Mesenteric fat pad (tissue), 1 donor: ENCODE measurements at regions not wholly inside any gene's neighbourhood (a gene's known extent, or its start where the extent isn't known, plus 50 kb on each side); places are given as distances from the start of the nearest gene placed in this dataset.
"Not testable (repeated sequence)": the region's sequence is repeated elsewhere in the genome, so short reads cannot be mapped to it uniquely, and the experiment has no call there.

ENCODE experiments used
- DNase-seq: peaks from one replicate; pipeline ENCODE4 v3.0.0-alpha.2; 2020; ENCODE audit warnings: low spot score
- donor health status: DM: yes; HTN: yes; CAD: no.

DNA sequence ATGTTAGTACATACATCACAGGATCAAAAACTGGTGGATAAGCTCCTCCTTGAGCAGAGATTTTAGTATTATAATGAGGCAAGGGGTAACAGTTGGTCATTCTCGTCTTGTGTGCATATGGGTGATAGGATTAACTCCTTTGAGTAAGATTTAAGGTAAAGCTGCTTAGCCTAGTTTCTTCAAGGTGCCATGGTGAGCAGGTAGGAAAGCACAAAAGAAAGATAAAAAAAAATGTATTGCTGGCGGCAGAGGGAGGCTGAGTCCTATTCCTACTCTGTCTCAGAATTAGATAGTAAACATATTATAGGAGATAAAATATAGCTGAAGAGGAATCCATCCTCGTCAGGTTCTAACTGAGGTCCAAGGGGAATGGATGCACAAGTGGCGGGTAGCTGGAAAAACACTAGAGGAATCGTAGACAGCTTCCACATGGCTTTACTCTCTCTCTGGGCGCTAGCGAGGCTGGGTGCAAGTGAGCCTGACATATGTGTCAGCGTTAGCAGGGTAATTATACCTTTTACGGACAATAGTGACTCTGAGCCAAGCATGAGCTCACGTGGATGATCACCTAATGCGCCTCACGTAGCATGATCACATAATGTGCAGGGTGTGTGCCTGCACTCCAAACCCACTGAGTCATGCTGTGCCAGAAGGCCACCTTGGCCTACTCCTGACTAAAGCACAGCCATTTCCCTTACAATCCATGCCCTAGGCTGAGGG lies 734.3 kb upstream of the MIR17HG start:
- DNase-seq, result no peak

DNA sequence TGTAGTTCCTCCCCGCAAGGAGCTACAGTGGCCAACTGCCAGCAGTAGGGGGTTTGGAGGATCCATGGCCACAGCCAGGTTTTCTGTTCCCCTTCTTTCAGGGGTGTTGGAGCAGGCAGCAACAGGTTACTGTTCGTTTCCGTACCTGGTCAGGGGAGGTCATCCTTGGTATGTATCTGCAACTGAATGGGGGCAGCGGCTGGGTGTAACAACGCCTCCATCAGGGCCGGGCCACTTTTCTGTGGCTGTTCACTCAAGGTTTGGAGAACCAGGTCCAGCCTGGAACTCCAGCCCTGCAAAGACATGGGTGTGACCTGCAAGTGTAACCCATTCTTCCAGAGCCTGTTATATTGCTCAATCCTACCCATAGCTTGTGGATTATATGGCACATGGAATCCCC lies 732.3 kb upstream of the MIR17HG start:
- no peak for DNase-seq

DNA sequence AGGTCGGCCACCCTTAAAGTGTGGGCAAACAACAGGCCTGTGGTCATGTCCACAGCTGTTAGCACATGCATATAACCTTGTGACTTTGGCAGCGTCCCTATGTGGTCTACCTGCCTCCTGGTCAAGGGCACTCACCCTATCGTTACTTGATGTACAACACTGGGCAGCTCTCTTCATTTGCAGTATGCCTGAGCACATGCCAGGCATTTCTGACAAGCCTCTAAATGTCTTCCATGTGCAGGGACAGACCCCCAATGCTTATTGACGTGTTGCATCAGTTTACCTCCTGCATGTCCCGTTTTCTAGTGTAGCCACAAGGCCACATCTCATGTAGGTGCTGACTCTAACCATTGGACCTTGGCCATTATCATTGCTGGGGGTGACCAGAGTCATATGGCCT lies 731.7 kb upstream of the MIR17HG start:
- no peak for DNase-seq

DNA sequence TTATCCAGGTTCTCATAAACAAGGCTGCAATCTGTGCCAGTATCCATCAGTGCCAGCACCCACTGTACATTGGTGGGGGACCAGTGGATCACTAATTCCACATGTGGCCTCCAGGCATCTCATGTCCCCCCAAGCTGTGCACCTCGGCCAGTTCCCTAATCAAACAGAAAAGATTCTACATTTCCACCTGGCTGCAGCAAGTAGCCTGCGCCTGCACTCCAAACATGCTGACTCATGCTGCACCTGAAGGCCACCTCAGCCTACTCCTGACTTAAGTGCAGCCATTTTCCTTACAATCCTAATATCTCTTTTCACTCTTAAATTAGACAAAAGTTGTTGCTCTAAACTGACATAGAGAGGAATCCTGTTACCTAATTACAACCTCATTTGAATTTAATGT lies 729.4 kb upstream of the MIR17HG start:
- DNase-seq, result no peak

DNA sequence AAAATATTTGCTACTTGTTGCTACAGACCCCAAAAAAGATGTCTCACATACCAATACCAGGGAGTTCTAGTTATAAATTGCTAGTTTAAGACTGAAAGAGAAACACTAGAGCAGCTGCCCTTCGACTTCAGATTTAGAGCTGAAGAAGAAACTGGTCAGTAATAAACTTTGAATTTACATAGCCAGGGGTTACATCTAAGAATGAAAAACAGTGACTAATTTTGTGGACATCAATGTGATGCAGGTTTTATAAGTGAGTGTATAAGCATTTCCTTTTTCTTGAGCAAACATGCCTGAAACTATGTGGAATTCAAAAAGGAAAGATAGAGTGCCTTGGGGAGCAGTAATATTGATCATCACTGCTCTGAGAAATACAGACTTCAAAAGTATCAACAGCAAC lies 724.9 kb upstream of the MIR17HG start:
- no peak for DNase-seq

DNA sequence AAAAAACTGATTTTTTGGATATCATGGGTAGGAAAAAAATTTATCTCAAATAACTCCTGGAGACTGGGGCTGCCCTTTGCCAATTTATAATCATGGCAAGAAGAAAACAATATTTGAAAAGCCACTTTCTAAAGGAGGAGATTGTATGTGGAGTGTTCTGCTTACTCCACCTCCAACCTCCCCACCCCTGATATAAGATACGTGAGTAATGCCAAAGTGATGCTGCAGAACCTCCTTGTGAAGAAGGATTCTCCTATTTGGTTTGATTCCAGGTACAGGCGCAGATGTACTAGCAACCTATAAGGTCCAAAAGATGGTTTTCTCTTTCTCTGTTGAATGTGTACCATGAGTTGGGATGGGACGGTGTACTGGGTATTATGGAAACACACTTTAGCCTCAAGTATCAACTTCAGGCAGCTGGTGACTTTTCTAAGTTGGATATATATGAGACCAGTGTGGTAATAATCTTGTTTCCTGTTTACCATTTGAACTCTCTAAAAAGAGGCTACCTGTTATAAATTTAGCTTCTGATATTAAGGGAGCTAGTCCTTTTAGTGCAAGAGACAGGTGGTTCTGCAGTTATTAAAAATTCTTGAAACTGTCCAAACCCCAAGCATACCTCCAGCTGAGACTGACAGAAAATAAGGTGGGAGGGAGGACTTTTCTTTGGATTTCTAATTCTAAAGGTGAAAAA lies 724.0 kb upstream of the MIR17HG start:
- DNase-seq, result no peak

DNA sequence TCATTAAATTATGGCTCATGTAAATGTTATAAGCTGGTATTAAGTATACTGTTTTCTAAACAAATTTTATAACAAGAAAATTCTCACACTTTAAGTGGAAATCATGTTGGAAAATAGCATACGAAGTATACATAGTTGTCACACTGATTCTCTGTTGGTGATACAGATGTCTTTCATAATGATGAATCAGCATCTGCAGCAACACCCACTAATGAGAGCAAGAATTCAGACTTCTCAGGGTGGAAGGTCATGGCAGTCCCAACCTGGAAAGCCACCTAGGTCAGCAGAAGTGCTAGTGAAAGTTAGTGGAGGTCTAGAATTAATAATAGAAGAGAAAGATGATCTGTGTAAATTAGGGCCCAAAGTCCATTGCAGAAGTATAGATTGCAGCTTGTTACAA lies 719.7 kb upstream of the MIR17HG start:
- DNase-seq, result no peak

DNA sequence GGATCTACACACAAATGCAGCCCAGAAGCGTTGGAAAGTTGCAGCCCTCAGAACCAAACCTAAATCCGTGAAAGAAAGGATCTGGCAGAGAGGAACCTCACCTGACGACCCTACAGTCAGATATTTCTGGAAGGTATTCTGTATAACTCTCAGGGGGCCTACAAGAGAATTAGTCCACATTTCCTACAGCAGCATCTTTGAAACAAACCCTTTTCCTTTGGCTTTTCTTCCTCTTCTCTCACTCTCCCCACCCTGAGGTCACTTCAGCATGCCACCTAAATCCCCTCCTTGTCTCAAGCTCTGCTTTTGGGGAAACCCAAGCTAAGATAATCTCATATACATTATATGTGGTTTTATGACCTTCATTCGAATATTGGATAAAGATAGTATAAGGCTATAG lies 719.0 kb upstream of the MIR17HG start:
- DNase-seq, result no peak

DNA sequence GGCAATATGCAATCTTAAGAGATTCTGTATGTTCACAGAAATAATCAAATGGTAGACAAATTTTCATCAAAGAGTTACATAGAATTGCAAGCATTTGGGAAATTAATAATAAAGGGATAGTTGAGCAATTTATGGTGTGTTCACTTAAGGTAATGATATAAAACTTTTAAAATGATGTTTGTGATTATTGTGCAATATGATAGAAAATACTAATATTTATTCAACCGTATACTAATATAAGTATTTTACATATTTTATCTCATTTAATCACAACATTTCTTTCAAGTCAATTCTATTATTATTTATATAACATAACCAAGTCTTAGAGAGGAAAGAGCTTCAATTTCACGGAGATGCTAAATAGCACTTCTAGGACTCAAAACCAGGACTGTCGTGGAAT lies 716.8 kb upstream of the MIR17HG start:
- no peak for DNase-seq

DNA sequence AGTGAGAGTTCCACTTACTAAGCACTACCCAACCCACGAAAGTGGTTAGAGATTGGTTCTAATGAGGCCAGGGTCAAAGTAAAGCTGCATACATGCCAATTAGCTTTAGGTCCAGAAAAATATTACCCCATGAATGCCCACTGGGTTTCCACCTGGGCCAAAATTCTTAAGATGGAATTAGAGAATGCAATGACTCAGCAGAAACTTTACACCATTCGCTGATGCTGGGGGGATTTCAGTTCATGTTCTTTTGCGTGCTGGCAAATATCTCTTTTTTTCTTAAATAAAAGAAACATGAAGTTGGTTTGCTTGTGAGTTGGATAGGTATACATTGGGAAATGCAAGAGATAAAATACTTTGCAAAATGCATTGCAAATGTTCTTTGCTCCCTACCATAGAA lies 715.3 kb upstream of the MIR17HG start:
- DNase-seq, result no peak

DNA sequence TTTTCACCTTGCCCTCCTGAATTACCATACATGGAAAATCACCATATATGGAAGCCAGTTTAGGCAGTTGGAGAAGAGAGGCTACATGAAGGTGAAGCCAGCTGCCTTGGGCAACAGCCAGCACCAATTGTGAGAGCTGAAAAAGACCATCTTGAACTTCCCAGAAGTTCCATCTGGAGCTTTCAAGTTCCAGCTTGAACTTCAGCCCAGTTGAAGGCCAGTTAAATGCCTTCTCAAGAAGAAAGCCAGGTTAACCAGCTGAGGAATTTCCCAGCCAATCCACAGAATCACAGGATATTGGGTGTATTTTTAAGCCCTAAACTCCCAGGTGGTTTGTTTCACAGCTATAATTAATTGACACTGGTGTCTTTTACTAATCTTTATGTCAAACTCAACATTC lies 713.6 kb upstream of the MIR17HG start:
- no peak for DNase-seq

DNA sequence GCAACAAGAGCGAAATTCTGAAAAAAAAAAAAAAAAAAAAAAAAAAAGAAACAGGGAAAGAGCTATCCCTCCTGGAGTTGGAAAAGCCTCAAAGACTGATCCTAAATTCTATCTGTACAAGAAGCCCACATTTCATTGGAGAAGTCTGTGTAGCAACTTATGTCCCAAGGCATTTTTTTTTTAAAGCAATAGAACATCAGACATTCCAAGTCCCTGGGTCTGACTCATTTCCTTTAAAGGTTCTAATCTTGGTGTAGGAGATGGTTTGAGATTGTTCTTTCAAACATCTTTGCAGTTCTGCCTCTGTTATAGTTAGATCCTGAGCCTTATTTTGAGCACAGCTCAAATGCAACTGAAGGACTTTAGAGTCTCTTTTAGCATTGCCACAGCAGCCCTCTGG lies 706.5 kb upstream of the MIR17HG start:
- DNase-seq, result no peak

DNA sequence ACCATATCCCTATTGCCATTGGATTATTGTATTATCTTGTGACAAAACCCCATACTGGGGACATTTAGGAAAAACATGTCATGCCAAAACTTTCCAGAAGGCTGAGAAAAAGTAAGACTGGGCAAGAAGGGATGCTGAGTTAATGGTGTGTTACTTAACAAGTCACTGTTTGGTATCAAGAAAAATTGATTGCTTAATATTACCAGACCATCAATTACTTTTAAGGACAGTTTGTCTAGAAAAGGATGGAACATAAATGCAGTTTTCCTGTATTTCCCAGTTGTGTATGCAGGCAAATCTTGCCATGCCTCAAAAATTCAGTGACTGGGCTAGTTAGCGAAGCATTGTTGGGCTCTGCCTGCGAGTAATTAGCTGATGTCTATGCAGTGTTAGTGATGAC lies 705.6 kb upstream of the MIR17HG start:
- no peak for DNase-seq

DNA sequence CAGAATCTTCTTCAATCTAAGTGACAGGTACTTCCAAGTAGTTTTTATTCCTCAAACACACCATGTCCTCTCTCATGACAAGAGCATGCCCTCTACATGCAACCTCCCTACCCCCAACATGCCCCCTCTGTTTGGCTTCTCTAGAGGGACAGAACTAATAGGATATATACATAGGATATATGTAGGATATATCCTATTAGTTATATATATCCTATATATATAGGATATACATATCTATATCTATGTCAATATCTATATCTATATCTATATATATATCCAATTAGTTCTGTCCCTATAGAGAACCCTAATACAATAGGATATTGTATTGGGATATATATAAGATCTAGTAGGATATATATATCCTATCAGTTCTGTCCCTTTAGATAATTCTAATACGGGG lies 701.9 kb upstream of the MIR17HG start:
- no peak for DNase-seq

DNA sequence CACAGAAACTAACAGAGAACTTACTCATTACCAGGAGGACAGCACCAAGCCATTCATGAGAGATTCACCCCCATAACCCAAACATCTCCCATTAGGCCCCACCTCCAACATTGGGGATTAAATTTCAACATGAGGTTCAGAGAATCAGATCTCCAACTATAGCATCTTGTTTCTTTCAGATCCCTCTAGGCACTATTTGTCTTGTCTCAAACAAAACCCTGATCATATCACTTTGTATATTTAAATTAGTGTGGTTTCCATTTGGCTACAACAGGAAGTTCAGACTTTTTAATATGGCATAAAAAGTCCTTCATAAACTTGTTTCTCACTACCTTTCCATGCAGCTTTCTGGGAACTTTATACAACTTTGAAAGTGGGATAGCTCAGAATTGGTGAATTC lies 699.0 kb upstream of the MIR17HG start:
- no peak for DNase-seq

DNA sequence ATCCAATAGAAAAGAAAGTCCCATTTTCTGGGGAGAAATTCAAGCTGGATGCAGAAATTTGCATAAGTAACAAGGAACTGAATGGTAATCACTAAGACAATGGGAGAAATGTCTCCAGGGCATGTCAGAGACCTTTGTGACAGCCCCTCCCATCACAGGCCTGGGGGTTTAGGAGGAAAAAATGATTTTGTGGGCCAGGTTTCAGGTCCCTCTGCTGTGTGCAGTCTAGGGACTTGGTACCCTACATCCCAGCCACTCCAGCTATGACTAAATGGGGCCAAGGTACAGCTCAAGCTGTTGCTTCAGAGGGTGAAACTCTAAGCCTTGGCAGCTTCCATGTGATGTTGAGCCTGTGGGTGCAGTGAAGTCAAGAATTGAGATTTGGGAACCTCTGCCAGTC lies 695.5 kb upstream of the MIR17HG start:
- DNase-seq, result no peak

DNA sequence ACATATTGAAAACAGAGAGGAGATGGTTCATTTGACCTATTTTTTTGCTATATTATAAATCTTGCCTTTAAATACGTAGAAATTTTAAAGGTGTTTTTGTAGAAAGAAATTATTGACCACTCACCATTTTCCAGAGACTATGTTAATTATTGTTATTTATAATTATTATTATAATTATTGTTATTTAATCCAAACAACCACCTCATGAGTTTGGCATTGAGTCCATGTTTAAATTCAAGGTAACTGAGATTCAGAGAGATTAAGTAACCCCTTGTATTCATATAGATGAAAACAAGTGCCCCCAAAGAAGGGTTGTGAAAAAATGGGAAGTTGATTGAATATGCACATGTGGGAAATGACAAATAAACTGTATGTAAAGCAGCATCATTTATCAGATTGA lies 692.5 kb upstream of the MIR17HG start:
- DNase-seq, result no peak

DNA sequence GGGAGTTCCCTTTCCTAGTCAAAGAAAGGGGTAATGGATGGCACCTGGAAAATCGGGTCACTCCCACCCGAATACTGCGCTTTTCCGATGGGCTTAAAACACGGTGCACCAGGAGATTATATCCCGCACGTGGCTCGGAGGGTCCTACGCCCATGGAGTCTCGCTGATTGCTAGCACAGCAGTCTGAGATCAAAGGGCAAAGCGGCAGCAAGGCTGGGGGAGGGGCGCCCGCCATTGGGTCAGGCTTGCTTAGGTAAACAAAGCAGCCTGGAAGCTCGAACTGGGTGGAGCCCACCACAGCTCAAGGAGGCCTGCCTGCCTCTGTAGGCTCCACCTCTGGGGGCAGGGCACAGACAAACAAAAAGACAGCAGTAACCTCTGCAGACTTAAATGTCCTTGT lies 683.3 kb upstream of the MIR17HG start:
- not testable (repeated sequence) for DNase-seq

DNA sequence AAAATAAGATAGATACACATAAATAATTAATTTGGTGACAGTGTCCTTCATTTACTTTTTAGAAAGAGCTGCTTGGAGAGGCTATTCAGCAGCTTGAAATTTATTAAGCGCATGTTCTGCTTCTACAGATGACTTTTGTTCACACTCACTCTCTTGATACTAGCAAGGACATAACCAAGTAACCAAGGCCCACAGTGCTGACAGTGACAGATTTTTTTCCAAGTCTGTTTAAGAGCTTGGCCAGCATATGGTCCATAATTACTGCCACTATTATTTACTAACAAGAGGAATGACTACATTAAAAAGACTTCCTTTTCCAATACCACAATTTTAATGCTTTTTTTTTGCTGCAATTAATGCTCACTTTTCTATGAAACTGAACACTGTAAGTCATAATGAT lies 673.7 kb upstream of the MIR17HG start:
- no peak for DNase-seq

DNA sequence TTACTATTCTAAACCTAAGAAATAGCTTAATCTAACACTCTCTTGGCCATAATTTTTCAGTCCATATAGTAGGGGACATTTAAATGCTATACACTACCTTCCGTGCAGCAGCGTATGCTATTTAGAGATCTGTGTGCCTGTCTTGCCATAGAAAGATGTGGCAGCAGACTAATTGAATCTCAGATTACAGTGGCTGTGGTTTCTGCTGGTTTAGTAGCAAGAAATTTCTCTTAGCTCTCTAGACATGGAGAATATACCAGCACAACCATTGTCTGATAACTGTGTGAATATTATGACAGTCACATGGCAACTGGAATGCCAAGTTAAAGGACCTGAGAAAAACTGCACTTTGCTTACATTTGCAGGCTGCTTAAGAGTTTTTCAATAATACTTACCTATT lies 672.4 kb upstream of the MIR17HG start:
- no peak for DNase-seq

DNA sequence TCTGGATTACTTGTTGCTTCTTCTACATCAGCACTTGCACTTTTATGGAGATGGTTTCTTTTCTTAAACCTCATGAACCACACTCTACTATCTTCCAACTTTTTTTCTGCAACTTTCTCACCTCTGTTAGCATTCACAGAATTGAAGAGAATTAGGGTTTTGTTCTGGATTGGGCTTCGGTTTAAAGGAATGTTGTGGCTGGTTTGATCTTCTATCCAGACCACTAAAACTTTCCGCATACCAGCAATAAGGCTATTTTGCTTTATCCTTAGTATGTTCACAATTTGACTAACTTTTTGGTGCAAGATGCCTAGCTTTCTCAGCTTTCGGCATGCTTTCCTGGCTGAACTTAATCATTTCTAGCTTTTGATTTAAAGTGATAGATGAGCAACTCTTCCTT lies 666.7 kb upstream of the MIR17HG start:
- DNase-seq, result no peak

DNA sequence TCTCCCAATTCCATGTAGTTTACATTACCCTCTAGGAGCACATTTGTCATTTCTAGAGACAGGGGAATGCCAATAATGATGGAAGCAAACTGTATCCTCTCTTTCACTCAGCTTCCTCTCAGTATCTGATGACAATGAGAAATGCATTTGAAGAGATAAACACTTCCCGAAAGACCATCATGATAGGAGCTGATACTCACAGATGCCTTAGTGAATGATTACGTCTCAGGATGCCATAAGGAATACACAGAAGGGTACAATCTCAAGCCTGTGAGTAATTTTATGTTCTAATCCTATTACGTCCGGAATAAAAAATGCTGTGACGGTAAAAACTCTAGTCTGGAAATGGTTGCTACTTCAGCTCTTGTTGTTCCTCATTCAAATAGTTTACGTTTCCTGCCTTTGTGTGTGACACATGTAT lies 663.8 kb upstream of the MIR17HG start:
- no peak for DNase-seq

DNA sequence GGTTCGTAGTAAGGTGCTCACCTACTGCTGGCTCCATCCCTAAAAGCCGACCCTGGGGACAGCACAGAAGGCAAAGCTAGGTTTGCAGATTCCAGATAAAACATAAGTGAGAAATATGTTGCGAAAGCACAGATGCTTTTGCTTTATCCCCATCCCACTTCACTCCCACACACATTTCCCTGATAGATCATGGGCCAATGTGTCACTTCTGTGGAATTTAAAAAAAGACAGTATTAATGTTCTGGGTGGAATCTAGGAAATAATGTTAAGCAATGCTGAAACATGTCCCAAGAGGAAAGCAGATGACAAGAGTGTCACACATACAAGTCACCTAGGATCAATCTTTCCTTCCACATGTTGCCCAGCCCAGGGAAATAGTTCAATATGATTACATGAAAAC lies 661.0 kb upstream of the MIR17HG start:
- DNase-seq, result no peak
